ENCODE measurements at regions not wholly inside any gene's neighbourhood (a gene's known extent, or its start where the extent isn't known, plus 50 kb on each side); places are given as distances from the start of the nearest gene placed in this dataset.
"Not testable (repeated sequence)": the region's sequence is repeated elsewhere in the genome, so short reads cannot be mapped to it uniquely, and the experiment has no call there.

DNA sequence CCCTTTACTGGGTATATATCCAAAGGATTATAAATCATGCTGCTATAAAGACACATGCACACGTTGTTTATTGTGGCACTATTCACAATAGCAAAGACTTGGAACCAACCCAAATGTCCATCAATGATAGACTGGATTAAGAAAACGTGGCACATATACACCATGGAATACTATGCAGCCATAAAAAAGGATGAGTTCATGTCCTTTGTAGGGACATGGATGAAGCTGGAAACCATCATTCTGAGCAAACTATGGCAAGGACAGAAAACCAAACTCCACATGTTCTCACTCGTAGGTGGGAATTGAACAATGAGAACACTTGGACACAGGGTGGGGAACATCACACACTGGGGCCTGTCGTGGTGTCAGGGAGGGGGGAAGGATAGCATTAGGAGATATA is 59.2 kb downstream of the CXorf49B start:
- not testable (repeated sequence) for TF ChIP-seq TAF1 (IDR thresholded peaks at IDR 0.05; ENCODE audit: low read depth, low read length); CREB1 (IDR thresholded peaks at IDR 0.05); CHD2 (IDR thresholded peaks at IDR 0.05; ENCODE audit: low read length); POLR2AphosphoS5 (IDR thresholded peaks at IDR 0.05; ENCODE audit: low read depth, low read length); POLR2A (IDR thresholded peaks at IDR 0.05; ENCODE audit: control extremely low read depth in 1 of 2, low read depth in 2 of 2, low read length in 2 of 2); CTBP2 (IDR thresholded peaks at IDR 0.05; ENCODE audit: borderline replicate concordance, insufficient read depth, insufficient read length, low read length)
- TF ChIP-seq, protein P1, sequence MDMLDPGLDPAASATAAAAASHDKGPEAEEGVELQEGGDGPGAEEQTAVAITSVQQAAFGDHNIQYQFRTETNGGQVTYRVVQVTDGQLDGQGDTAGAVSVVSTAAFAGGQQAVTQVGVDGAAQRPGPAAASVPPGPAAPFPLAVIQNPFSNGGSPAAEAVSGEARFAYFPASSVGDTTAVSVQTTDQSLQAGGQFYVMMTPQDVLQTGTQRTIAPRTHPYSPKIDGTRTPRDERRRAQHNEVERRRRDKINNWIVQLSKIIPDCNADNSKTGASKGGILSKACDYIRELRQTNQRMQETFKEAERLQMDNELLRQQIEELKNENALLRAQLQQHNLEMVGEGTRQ (IDR thresholded peaks at IDR 0.05; ENCODE audit: low read length) = not testable (repeated sequence)
- TF ChIP-seq, protein P2, sequence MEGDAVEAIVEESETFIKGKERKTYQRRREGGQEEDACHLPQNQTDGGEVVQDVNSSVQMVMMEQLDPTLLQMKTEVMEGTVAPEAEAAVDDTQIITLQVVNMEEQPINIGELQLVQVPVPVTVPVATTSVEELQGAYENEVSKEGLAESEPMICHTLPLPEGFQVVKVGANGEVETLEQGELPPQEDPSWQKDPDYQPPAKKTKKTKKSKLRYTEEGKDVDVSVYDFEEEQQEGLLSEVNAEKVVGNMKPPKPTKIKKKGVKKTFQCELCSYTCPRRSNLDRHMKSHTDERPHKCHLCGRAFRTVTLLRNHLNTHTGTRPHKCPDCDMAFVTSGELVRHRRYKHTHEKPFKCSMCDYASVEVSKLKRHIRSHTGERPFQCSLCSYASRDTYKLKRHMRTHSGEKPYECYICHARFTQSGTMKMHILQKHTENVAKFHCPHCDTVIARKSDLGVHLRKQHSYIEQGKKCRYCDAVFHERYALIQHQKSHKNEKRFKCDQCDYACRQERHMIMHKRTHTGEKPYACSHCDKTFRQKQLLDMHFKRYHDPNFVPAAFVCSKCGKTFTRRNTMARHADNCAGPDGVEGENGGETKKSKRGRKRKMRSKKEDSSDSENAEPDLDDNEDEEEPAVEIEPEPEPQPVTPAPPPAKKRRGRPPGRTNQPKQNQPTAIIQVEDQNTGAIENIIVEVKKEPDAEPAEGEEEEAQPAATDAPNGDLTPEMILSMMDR (IDR thresholded peaks at IDR 0.05; ENCODE audit: control extremely low read depth in 1 of 3, insufficient read depth in 1 of 3, low read depth in 1 of 3, low read length in 3 of 3) = not testable (repeated sequence)
- TF ChIP-seq, protein P3, sequence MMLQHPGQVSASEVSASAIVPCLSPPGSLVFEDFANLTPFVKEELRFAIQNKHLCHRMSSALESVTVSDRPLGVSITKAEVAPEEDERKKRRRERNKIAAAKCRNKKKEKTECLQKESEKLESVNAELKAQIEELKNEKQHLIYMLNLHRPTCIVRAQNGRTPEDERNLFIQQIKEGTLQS (IDR thresholded peaks at IDR 0.05; ENCODE audit: insufficient read depth, low read depth, low read length) = not testable (repeated sequence)

Measured in H1 (cell line).